ENCODE measurements at regions not wholly inside any gene's neighbourhood (a gene's known extent, or its start where the extent isn't known, plus 50 kb on each side); places are given as distances from the start of the nearest gene placed in this dataset.

DNA sequence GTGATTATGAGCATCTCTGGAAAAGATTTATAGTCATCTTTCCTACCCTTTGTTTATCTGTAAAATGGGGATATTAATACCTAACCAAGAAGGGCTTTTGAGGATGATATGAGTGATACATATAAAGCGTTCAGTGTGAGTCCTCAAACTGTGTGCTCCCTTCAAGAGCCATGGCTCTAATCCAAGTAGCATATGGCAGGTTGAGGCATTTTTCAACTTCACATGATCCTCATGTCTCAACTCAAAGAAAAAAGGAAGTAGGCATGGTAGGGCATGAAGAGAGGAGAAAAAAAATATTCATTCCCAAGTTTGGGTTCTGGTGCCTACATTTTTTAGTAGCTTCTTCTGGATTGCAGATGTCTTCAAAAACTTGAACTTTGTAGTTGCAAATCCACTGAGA lies 286.3 kb upstream of the ATP2B1 start:
- DNase-seq (ENCODE audit: low read depth in 2 of 2): no peak

- no peak for DNase-seq (ENCODE audit: low read depth in 2 of 2)
Measured at GRCh38 chr12:89993632-89994031, 285.0 kb upstream of the ATP2B1 start.

DNA sequence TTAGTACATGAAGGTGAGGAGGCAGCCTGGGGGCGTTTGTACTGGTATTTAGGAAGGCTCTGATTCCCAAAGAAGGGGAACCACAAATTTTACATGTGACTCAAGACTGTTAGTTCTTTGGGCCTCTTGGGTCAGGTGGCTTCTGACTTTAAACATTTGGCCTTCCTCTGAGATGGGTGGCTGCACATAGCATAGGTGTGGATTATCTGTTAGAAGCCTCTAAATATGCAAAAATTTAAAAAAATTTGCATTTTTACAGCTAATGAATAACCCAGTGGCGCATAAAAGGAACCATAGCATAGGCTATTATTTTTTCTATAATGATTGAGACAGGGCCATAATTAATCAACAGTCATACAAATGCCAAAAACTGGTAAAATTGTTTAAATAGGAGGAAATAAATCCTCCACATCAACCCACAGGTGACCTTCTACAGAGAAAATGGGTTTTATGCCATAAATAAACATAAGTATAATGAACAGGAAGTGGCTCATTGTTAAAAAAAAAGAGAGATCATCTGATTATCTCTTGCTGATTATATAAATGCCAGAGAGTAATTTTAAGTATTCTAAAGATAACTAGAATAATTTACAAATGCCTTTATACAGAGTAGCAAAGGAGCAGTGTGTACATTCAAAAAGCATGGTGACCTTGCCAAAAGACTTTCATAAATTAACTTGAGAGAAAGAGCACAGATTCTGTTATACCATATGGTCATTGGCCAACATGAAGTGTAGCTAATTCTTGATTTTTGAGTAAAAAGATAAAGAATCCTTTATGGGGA lies 284.2 kb upstream of the ATP2B1 start:
- no peak for DNase-seq (ENCODE audit: low read depth in 2 of 2)

GRCh38 chr12:89991807-89992590 lies 283.4 kb upstream of the ATP2B1 start:
- no peak for DNase-seq (ENCODE audit: low read depth in 2 of 2)

GRCh38 chr12:89988188-89988915 lies 279.7 kb upstream of the ATP2B1 start:
- no peak for DNase-seq (ENCODE audit: low read depth in 2 of 2)

DNA sequence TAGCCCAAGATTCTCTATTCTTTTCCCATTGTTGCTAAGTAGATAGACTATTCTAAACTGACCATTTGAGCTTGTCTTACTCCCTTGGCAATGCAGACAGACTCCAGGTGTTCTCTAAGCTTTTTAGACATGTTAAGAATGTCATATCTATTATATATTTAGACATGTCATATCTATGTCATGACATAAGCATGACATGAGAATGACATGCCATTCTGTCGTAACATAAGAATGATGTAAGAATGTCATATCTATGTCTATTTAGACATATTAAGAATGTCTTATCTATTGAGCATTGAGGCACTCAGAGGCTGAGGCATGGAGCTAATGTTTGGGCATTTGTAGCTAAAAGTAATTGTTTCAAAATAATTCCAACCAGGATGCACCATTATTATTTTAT lies 277.3 kb upstream of the ATP2B1 start:
- no peak for DNase-seq (ENCODE audit: low read depth in 2 of 2)

- DNase-seq (ENCODE audit: low read depth in 2 of 2): no peak
Measured at GRCh38 chr12:89984846-89985245, 276.2 kb upstream of the ATP2B1 start.

- DNase-seq (ENCODE audit: low read depth in 2 of 2): no peak
Measured at GRCh38 chr12:89983622-89984021, 275.0 kb upstream of the ATP2B1 start.

GRCh38 chr12:89980236-89980635 lies 271.6 kb upstream of the ATP2B1 start:
- DNase-seq (ENCODE audit: low read depth in 2 of 2): no peak

DNA sequence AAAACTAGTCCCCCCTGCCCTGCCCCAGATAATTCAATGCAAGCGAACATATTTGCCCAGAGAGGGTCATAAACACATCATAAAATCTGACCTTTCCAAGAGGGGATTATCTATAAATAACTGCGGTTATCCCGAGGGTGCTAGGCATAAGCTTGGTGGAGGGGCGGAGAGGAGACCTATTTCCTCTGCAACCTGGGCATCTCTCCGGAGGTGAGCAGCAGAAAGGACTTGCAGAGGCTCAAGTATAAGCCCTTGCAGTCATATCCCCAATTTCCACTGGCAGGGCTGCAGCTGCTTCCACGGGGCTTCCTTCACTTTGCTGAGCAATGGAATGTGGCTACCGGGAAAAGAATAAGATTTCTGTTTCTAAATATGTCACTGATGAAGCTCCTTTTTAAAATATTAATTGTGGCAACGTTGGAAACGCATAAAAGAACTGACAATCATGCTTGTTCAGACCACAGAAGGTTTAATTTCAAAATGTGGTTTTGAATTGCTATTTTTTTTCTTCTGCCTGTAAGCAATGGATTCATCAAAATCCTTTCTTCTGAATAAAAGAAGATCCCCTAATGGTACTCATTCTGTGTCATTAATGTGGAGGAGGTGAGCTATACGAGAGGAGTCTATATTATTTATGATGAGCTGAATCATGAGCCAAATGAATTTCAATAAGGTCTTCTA lies 268.9 kb upstream of the ATP2B1 start:
- DNase-seq (ENCODE audit: low read depth in 2 of 2): no peak

DNA sequence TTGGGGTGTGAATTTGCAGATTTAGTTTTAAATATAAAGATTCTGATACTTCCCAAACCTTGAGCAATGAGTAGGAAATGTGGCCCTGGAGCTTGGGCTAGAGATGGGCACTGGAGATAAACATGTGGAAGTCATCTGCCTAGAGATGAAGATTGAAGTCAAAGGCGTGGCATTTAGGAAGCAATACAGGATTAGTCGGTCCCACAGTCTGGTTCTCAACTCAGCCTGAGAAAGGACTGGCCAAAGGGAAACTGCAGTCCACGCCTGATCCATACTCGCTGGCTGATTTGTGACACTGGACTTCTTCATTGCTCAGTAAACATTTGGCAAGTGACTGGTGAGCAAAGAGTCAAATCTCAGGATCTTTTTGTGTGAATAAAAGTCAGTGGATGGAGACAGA lies 268.2 kb upstream of the ATP2B1 start:
- DNase-seq (ENCODE audit: low read depth in 2 of 2): no peak

DNA sequence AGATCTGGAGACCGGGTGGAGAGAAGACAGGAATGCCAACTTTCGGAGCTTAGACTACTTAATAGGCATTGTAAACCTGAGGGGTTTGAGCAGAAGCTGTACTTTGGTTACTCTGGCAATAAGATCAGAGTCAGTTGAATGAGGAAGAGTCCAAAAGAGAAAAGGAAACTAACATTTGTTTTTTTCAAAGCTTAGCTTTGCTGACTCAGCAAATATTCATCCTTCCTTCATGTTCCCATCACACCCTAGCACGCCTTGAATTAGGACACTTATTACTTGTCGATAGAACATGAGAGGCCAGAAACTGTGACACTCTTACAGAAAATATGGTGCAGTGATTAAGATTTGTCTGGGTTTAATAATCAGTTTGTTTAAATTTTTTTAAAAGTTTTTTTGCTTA lies 266.9 kb upstream of the ATP2B1 start:
- no peak for DNase-seq (ENCODE audit: low read depth in 2 of 2)

GRCh38 chr12:89971880-89972279 lies 263.2 kb upstream of the ATP2B1 start:
- no peak for DNase-seq (ENCODE audit: low read depth in 2 of 2)

- DNase-seq (ENCODE audit: low read depth in 2 of 2): no peak
Measured at GRCh38 chr12:89970722-89971121, 262.1 kb upstream of the ATP2B1 start.

DNA sequence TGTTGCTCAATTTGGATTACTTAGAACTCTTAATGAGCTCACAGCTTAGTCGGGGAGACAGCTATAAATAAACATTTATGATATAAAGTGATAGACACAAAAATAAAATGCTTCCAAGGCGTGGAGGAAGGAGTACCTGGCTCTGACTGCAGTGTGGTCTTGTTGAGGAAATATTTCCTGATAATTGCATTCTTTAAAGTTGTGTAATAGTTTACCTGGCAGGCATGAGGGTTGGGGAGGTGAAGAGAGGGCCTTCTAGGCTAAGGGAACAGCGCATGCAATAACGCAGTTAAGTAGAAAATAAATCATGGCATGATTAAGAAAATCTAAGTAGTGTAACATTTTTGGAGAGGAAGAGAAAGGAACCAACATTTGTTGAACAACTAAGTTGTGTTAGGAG lies 260.5 kb upstream of the ATP2B1 start:
- no peak for DNase-seq (ENCODE audit: low read depth in 2 of 2)

GRCh38 chr12:89968151-89968700 lies 259.6 kb upstream of the ATP2B1 start:
- no peak for DNase-seq (ENCODE audit: low read depth in 2 of 2)

- no peak for DNase-seq (ENCODE audit: low read depth in 2 of 2)
Measured at GRCh38 chr12:89966495-89967240, 258.0 kb upstream of the ATP2B1 start.

DNA sequence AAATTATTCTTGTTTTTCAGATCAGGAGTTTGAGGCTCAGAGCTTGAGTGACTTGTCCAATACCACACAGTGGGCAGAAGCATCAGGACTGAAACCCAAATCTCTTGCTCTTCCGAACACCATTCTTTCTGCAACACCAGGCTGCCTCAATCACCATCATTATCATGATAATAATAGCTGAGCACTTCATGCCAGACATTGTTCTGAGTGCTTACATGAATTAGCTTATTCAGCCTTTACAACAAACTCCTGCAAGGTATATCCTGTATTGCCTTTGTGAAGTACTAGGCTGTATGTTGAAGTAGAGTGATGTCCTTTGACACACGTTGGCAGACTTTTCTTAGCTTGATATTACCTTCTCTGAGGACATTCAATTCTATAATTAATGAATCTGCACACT lies 257.4 kb upstream of the ATP2B1 start:
- no peak for DNase-seq (ENCODE audit: low read depth in 2 of 2)

- DNase-seq (ENCODE audit: low read depth in 2 of 2): no peak
Measured at GRCh38 chr12:89962648-89963047, 254.0 kb upstream of the ATP2B1 start.

DNA sequence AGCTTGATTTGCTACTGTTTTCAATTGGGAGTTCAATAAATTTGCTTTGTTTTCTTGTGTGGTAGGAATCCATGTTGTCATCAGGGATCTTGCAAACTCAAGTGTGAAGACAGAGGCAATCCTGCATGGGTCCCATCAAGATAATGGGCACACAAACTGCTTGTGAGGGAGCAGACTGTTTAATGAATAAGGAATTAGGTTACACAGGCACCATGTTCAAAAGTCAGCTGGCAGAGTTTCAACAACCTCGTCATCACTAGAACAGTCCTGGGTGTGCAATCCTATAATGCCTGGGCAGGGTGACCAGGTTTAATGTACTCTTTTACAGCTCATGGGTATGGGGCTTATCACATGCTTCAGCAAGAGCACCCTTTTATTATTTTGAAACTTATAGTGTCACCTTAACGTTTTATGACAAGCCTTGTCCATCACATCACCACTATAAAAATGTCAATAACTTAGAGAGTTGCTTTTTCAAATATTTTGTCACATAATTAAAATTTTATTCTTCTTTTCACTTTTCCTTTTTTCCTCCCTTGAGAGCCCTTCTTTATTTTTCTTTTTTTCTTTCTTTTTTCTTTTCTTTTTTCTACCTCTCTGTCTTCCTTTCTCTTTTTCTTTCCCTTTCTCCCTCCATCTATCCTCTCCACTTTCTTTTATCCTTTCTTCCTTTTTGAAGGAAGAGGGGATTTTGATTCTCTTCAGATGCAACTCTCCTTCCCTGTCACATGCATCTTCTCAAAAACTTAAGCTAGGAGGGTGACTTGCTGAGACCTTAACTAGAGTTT lies 252.2 kb upstream of the ATP2B1 start:
- no peak for DNase-seq (ENCODE audit: low read depth in 2 of 2)

Data from stimulated activated CD4-positive, alpha-beta T cell treated with anti-CD3 and anti-CD28 coated beads, Interleukin-12 subunit alpha, Interleukin-12 subunit beta, amount 100 ng/mL, for 24 hours (primary cell).